IPS-NIHi11 (cell line): ENCODE measurements at regions not wholly inside any gene's neighbourhood (a gene's known extent, or its start where the extent isn't known, plus 50 kb on each side); places are given as distances from the start of the nearest gene placed in this dataset.

ENCODE experiments used
- DNase-seq: peaks from one replicate; pipeline ENCODE4 v3.0.0; 2012; ENCODE audit warnings: mixed read lengths, low spot score

DNA sequence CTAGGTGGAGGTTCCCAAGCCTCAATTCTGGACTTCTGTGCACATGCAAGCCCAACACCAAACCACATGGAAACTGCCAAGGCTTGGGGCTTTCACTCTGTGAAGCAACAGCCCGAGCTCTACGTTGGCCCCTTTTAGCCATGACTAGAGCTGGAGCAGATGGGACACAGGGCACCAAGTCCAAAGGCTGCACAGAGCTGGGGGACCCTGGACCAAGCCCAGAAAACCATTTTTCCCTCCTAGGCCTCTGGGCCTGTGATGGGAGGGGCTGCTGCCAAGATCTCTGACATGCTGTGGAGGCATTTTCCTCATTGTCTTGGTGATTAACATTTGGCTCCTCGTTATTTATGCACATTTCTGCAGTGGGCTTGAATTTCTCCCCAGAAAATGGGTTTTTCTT lies 258.7 kb upstream of the ACTRT1 start:
- no peak for DNase-seq

DNA sequence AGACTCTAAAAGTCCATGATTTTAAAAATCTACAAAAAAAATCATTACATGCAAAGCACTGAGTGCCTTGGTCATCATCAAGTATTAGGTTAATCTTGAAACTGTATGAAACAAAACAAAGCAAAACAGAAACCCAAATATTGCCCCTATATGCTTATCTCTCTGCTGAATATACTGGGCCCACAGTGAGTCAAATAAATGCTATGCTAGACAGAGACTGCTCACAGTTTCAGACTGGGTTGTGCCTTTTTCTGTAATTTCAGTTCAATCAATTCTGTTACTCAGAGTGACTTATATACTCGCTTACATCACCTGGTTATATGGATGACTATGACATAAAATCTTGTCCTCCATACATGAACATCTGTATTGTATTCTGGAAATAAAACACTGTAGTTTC lies 257.1 kb upstream of the ACTRT1 start:
- no peak for DNase-seq

DNA sequence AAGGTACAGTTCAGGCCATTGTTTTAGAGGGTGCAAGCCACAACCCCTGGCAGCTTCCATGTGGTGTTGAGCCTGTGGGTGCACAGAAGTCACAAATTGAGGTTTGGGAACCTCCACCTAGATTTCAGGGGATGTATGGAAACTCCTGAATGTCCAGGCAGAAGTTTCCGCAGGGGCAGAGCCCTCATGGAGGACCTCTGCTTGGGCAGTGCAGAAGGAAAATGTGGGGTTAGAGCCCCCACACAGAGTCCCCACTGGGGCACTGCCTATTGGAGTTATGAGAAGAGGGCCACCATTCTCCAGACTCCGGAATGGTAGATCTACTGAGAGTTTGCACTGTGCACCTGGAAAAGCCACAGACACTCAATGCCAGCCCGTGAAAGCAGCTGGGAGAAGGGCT lies 242.0 kb upstream of the ACTRT1 start:
- no peak for DNase-seq

DNA sequence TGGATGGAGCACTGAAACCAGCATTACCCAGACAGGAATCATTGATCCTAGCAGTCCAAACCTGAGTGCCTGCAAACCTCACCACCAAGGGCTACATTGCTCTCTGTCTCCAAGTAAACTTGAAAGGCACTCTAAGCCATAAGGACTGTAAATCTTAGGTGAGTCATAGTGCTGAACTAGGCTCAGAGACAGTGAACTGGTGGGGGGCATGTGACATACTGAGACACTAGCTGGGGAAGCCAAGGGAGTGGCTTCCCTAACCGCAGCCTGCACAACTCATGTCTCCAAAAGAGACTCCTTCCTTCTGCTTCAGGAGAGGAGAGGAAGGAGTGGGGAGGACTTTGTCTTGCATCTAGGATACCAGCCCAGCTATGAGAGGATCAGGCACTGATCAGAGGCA lies 235.5 kb upstream of the ACTRT1 start:
- DNase-seq: no peak

DNA sequence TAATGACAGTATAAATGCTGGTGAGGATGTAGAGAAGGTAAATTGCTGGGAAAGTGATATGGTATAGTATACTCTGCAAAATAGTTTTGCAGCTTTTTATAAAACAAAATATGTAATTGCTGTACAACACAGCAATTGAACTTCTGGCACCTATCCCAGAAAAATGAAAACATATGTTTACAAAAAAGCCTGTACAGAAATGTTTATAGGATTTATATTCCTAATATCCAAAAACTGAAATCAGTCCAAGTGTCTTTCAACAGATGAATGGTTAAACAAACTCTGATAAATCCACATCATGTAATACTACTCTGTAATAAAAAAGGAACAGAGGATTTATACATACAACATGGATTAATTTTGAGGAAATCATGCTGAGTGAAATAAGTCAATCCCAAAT lies 198.4 kb upstream of the ACTRT1 start:
- no peak for DNase-seq

DNA sequence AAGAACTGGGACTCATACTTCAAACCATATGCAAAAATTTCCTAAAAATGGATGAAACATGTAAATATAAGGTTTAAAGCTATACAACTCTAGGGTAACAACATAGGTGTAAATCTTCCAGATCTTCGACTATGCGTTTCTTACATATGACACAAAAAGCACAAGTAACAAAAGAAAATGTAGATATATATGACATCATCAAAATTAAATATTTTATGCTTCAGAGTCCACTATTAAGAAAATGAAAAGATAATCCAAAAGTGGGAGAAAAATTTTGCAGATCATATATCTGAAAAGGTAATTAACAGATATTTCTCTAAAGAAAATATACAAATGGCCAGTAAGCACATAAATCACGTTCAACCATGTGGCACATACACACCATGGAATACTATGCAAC lies 164.2 kb upstream of the ACTRT1 start:
- no peak for DNase-seq

DNA sequence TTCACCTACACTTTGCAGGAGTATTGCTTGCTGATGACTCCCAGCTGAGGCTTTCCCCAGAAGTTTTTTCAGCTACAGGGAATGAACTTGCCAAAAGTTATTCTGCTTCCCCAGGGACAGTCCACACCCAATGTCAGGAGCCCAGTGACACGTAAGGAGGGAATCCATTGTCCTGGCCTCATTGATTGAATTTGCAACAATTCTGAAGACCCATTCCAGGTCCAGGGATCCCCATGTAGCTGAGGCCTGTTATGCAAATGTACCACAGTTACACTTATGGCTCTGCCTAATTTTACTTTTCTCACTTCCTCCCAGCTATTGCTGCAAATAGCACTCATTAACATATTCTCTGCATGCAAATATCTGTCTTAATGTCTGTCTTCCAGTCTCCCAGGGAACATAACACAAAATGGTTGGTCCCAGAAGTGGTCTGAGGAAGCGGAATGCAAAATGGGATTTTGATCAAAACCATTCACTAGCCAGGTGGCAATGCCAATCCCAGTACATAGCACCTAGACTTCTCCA lies 113.7 kb upstream of the ACTRT1 start:
- no peak for DNase-seq

DNA sequence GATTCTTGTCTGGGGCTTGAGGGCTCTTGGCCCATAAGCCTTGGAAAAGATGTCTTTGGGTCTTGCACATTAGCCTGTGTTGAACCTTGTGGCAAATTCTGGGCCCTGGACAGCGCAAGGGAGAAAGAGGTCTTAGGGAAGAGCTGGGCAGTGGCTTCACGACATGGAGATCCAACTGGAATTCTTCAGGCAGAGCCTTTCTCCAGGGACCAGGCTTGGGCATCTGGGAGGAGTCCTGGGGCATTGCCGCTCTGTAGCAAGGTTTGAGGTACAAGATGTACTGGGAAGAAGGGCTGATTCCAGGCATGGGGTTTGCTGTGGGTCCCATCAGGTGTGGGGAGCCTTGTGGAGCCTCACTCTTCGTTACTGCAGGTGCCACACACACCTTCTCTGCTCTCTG lies 104.0 kb upstream of the ACTRT1 start:
- DNase-seq: no peak

DNA sequence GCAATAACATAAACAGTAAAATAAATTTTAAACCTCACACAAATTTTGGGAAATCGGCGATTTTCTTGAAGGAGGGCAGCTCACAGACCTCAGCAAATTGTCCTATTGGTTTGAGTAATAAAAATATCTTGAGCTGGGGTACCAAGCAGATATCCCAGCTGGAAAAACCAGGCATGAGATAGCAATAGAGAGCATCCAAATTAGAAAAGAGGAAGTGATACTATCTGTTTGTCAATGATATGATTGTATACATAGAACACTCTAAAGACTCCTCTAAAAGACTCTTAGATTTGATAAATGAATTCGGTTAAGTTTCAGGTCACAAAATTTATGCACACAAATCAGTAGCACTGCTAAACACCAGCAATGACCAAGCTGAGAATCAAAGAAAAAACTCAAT lies 90.5 kb upstream of the ACTRT1 start:
- DNase-seq: no peak

DNA sequence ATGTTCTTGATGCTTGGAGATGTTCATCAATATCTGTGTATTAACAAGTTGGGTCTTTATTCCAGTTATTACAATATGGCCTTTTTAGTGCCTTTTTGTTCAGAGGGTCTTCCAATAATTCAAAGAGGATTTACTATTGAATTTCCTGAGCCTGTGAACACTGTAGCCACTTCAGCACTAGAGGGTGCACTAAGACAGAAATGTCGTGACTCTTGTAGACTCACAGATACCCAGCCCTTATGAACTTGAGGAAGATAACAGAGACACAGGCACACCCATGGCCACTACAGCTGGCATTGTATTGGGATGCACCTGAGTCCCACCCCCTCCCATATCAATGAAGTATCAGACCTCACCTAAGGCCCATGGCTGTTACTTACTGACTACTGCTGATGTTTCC lies 54.4 kb upstream of the ACTRT1 start:
- peak; percentile 11 for DNase-seq

DNA sequence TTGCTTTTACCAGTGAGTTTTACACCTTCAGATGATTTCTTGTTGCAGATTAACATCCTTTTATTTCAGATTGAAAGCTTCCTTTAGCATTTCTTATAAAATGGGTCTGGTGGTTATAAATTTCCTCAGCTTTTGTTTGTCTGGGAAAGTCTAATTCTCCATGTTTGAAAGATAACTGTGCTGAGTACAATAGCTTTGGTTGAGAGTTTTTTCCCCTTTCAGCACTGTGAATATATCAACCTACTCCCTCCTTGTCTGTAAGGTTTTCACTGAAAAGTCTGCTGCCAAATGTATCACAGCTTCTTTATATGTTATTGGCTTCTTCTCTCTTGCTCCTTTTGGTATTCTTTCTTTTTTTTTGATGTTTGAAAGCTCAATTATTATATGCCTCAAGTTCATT lies 53.5 kb upstream of the ACTRT1 start:
- DNase-seq: no peak
